ENCODE measurements at regions not wholly inside any gene's neighbourhood (a gene's known extent, or its start where the extent isn't known, plus 50 kb on each side); places are given as distances from the start of the nearest gene placed in this dataset.

DNA sequence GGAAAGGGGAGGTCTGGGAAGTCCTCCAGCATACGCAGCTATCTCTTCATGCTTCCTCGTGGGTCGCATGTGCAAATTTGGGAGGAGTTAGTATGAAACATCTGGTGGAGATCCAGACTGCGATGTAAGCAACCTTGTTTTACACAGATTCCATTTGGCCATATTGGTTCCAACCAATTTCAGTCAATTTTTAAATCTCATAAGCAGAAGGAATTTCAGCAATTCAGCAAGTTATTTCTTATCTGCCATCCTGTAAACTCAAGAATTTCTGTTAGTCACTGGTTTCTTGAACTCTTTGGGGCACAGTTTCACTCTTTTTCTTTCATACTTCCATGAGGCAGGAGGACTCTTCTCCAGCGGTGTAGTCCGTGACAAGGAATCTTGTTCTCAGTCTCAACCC is 130.4 kb upstream of the CLINT1 start:
- Histone ChIP-seq H3K4me3 (replicated peaks; ENCODE audit: insufficient read depth, low read length) (no peak overlapping the region), H3K27ac (replicated peaks) (no peak overlapping the region), H3K27me3 (ENCODE audit: insufficient read depth, poor library complexity, severe bottlenecking) (no peaks in the 10 kb centered on the region)
- TF ChIP-seq, protein P1, sequence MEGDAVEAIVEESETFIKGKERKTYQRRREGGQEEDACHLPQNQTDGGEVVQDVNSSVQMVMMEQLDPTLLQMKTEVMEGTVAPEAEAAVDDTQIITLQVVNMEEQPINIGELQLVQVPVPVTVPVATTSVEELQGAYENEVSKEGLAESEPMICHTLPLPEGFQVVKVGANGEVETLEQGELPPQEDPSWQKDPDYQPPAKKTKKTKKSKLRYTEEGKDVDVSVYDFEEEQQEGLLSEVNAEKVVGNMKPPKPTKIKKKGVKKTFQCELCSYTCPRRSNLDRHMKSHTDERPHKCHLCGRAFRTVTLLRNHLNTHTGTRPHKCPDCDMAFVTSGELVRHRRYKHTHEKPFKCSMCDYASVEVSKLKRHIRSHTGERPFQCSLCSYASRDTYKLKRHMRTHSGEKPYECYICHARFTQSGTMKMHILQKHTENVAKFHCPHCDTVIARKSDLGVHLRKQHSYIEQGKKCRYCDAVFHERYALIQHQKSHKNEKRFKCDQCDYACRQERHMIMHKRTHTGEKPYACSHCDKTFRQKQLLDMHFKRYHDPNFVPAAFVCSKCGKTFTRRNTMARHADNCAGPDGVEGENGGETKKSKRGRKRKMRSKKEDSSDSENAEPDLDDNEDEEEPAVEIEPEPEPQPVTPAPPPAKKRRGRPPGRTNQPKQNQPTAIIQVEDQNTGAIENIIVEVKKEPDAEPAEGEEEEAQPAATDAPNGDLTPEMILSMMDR (IDR thresholded peaks at IDR 0.05; ENCODE audit: insufficient read depth, low read length): no peak
- no peak for TF ChIP-seq POLR2AphosphoS5 (IDR thresholded peaks at IDR 0.05; ENCODE audit: low read depth)
- TF ChIP-seq, protein P2, sequence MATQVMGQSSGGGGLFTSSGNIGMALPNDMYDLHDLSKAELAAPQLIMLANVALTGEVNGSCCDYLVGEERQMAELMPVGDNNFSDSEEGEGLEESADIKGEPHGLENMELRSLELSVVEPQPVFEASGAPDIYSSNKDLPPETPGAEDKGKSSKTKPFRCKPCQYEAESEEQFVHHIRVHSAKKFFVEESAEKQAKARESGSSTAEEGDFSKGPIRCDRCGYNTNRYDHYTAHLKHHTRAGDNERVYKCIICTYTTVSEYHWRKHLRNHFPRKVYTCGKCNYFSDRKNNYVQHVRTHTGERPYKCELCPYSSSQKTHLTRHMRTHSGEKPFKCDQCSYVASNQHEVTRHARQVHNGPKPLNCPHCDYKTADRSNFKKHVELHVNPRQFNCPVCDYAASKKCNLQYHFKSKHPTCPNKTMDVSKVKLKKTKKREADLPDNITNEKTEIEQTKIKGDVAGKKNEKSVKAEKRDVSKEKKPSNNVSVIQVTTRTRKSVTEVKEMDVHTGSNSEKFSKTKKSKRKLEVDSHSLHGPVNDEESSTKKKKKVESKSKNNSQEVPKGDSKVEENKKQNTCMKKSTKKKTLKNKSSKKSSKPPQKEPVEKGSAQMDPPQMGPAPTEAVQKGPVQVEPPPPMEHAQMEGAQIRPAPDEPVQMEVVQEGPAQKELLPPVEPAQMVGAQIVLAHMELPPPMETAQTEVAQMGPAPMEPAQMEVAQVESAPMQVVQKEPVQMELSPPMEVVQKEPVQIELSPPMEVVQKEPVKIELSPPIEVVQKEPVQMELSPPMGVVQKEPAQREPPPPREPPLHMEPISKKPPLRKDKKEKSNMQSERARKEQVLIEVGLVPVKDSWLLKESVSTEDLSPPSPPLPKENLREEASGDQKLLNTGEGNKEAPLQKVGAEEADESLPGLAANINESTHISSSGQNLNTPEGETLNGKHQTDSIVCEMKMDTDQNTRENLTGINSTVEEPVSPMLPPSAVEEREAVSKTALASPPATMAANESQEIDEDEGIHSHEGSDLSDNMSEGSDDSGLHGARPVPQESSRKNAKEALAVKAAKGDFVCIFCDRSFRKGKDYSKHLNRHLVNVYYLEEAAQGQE (IDR thresholded peaks at IDR 0.05; ENCODE audit: insufficient replicate concordance, low read depth): no peak
- TF ChIP-seq GABPA (IDR thresholded peaks at IDR 0.05; ENCODE audit: low read depth): no peak
- TF ChIP-seq SPI1 (IDR thresholded peaks at IDR 0.05; ENCODE audit: borderline replicate concordance, low read depth): no peak
- no peak for DNase-seq (ENCODE audit: low read depth in 1 of 2, low spot score in 1 of 2)

- H3K27me3 ChIP-seq (ENCODE audit: insufficient read depth, poor library complexity, severe bottlenecking): no peaks in the 10 kb centered on the region
- DNase-seq (ENCODE audit: low read depth in 1 of 2, low spot score in 1 of 2): no peak
- no peak overlapping the region for H3K27ac ChIP-seq (replicated peaks)
- no peak overlapping the region for H3K4me3 ChIP-seq (replicated peaks; ENCODE audit: insufficient read depth, low read length)
- no peak for TF ChIP-seq SPI1 (IDR thresholded peaks at IDR 0.05; ENCODE audit: borderline replicate concordance, low read depth)
- TF ChIP-seq, protein P2 (IDR thresholded peaks at IDR 0.05; ENCODE audit: insufficient replicate concordance, low read depth): no peak
- TF ChIP-seq GABPA (IDR thresholded peaks at IDR 0.05; ENCODE audit: low read depth): no peak
- TF ChIP-seq, protein P1 (IDR thresholded peaks at IDR 0.05; ENCODE audit: insufficient read depth, low read length): no peak
- no peak for TF ChIP-seq POLR2AphosphoS5 (IDR thresholded peaks at IDR 0.05; ENCODE audit: low read depth)
Observed at GRCh38 chr5:157987259-157987658, 128.3 kb upstream of the CLINT1 start.

DNA sequence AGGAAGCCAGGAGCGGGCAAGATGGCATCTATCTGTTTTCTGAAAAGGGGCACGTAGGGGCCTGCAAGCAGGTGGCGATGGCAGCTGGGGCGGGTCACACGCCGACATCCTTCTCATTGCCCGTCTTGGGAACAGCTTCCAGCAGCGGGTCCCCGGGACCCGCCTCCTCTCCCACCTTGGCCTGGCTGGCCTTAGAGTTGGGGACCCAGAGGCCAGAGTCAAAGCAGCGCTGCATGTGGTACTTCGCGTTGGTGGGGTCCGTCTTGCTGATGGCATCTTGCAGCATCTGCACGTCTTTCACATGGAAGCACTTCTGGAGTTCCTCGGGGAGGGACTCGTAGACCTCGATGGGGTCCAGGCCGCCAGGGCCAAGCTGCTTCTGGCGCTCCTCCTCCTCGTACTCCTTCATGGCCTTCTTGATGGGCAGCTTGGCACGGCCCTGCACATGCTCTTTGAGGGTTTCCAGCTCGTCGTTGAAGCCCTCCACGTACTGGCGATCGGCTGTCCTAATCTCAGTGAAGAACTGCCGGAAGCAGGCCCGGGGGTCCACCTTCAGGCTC is 127.6 kb upstream of the CLINT1 start:
- Histone ChIP-seq H3K27ac (replicated peaks) (no peak overlapping the region), H3K27me3 (ENCODE audit: insufficient read depth, poor library complexity, severe bottlenecking) (no peaks in the 10 kb centered on the region), H3K4me3 (replicated peaks; ENCODE audit: insufficient read depth, low read length) (no peak overlapping the region)
- TF ChIP-seq, protein P1 (IDR thresholded peaks at IDR 0.05; ENCODE audit: insufficient read depth, low read length): no peak
- TF ChIP-seq POLR2AphosphoS5 (IDR thresholded peaks at IDR 0.05; ENCODE audit: low read depth): no peak
- no peak for TF ChIP-seq GABPA (IDR thresholded peaks at IDR 0.05; ENCODE audit: low read depth)
- TF ChIP-seq, protein P2 (IDR thresholded peaks at IDR 0.05; ENCODE audit: insufficient replicate concordance, low read depth): no peak
- no peak for TF ChIP-seq SPI1 (IDR thresholded peaks at IDR 0.05; ENCODE audit: borderline replicate concordance, low read depth)
- no peak for DNase-seq (ENCODE audit: low read depth in 1 of 2, low spot score in 1 of 2)

Measured in HL-60 (cell line).